Forelimb muscle (tissue), 1 donor: ENCODE measurements at regions not wholly inside any gene's neighbourhood (a gene's known extent, or its start where the extent isn't known, plus 50 kb on each side); places are given as distances from the start of the nearest gene placed in this dataset.
A peak's percentile ranks its signal among the peaks of the same experiment; 100 is the strongest.
"Not testable (repeated sequence)": the region's sequence is repeated elsewhere in the genome, so short reads cannot be mapped to it uniquely, and the experiment has no call there.

Experiments used
- DNase-seq: peaks from one replicate; pipeline ENCODE4 v3.0.0-alpha.2; 2013; ENCODE audit warnings: low read depth

- no peak for DNase-seq
Observed at GRCh38 chr4:177947607-177948006, 505.4 kb upstream of the AGA start.

GRCh38 chr4:177948853-177949252 is 506.6 kb upstream of the AGA start:
- no peak for DNase-seq

- DNase-seq, result no peak
Observed at GRCh38 chr4:177951026-177951425, 508.8 kb upstream of the AGA start.

- no peak for DNase-seq
Observed at GRCh38 chr4:177952723-177953122, 510.5 kb upstream of the AGA start.

GRCh38 chr4:177957596-177958360 is 515.5 kb upstream of the AGA start:
- no peak for DNase-seq

- no peak for DNase-seq
Observed at GRCh38 chr4:177960566-177960965, 518.3 kb upstream of the AGA start.

GRCh38 chr4:177961761-177962380 is 519.6 kb upstream of the AGA start:
- no peak for DNase-seq

- DNase-seq, result no peak
Observed at GRCh38 chr4:177964061-177964460, 521.8 kb upstream of the AGA start.

- DNase-seq, result no peak
Observed at GRCh38 chr4:177964693-177965168, 522.5 kb upstream of the AGA start.

- no peak for DNase-seq
Observed at GRCh38 chr4:177967328-177967727, 525.1 kb upstream of the AGA start.

- peak; percentile 1 for DNase-seq
Observed at GRCh38 chr4:177968817-177969442, 526.7 kb upstream of the AGA start.

- DNase-seq, result no peak
Observed at GRCh38 chr4:177974461-177974860, 532.2 kb upstream of the AGA start.

- no peak for DNase-seq
Observed at GRCh38 chr4:177975315-177975987, 533.2 kb upstream of the AGA start.

GRCh38 chr4:177986236-177986635 is 544.0 kb upstream of the AGA start:
- no peak for DNase-seq

GRCh38 chr4:177987896-177988295 is 545.7 kb upstream of the AGA start:
- DNase-seq, result no peak

- no peak for DNase-seq
Observed at GRCh38 chr4:177989503-177990201, 547.4 kb upstream of the AGA start.

- DNase-seq, result no peak
Observed at GRCh38 chr4:178003098-178003657, 560.9 kb upstream of the AGA start.

GRCh38 chr4:178010596-178010995 is 568.4 kb upstream of the AGA start:
- DNase-seq, result no peak

- not testable (repeated sequence) for DNase-seq
Observed at GRCh38 chr4:178015046-178015445, 572.8 kb upstream of the AGA start.

- no peak for DNase-seq
Observed at GRCh38 chr4:178026999-178027398, 584.8 kb upstream of the AGA start.

GRCh38 chr4:178027796-178028195 is 585.6 kb upstream of the AGA start:
- DNase-seq, result no peak
